GM23338 (cell line): ENCODE measurements at regions not wholly inside any gene's neighbourhood (a gene's known extent, or its start where the extent isn't known, plus 50 kb on each side); places are given as distances from the start of the nearest gene placed in this dataset.

Source experiments
- ATAC-seq: fragments of 200-7000 bp; cut with Tn5 transposase; 3 replicates; pipeline ENCODE4 v1.9.1; 2020
- DNase-seq: peaks from one replicate; pipeline ENCODE4 v3.0.0-alpha.2; 2015; ENCODE audit warnings: low spot score
- H2AFZ ChIP-seq: fragments of 200-600 bp; sonication (generic); 2 replicates; pipeline ENCODE4 v1.8.0; 2016; ENCODE audit warnings: antibody characterized with exemption, mild to moderate bottlenecking, moderate library complexity
- H3F3A ChIP-seq: fragments of 200-600 bp; sonication (generic); replicated peaks from 2 replicates; pipeline ENCODE4 v1.8.0; 2017; ENCODE audit warnings: antibody characterized with exemption, mixed run types, low read depth
- H3K27ac ChIP-seq: fragments of 200-600 bp; sonication (generic); 2 replicates; pipeline ENCODE4 v1.6.1; 2016; ENCODE audit warnings: low read depth
- H3K27me3 ChIP-seq: fragments of 200-600 bp; sonication (generic); 2 replicates; pipeline ENCODE4 v1.8.0; 2016; ENCODE audit warnings: mild to moderate bottlenecking, mixed run types, moderate library complexity; ENCODE audit not compliant: insufficient read depth
- H3K36me3 ChIP-seq: fragments of 200-600 bp; sonication (generic); 2 replicates; pipeline ENCODE4 v1.8.0; 2016; ENCODE audit warnings: mild to moderate bottlenecking; ENCODE audit not compliant: insufficient read depth
- H3K4me1 ChIP-seq: fragments of 200-600 bp; sonication (generic); 2 replicates; pipeline ENCODE4 v1.8.0; 2016; ENCODE audit warnings: mild to moderate bottlenecking, moderate library complexity; ENCODE audit not compliant: insufficient read depth
- H3K4me2 ChIP-seq: fragments of 200-600 bp; sonication (generic); 2 replicates; pipeline ENCODE4 v1.7.1; 2017; ENCODE audit warnings: mixed run types
- H3K4me3 ChIP-seq: fragments of 200-600 bp; sonication (generic); 2 replicates; pipeline ENCODE4 v1.6.1; 2016; ENCODE audit warnings: mixed run types
- H3K79me2 ChIP-seq: fragments of 200-600 bp; sonication (generic); replicated peaks from 2 replicates; pipeline ENCODE4 v1.8.0; 2017; ENCODE audit warnings: mild to moderate bottlenecking; ENCODE audit not compliant: insufficient read depth
- H3K9me2 ChIP-seq: fragments of 200-600 bp; sonication (generic); 2 replicates; pipeline ENCODE4 v1.8.0; 2017; ENCODE audit not compliant: insufficient read depth
- H4K20me1 ChIP-seq: fragments of 200-600 bp; sonication (generic); replicated peaks from 2 replicates; pipeline ENCODE4 v1.8.0; 2017; ENCODE audit warnings: mild to moderate bottlenecking; ENCODE audit not compliant: insufficient read depth
- H3K27ac Mint-ChIP-seq: 2 replicates; pipeline ENCODE4 v1.8.0; 2020; ENCODE audit warnings: inconsistent platforms, mild to moderate bottlenecking, moderate library complexity, mixed read lengths
- H3K27me3 Mint-ChIP-seq: 3 replicates; pipeline ENCODE4 v1.8.0; 2022; ENCODE audit warnings: low read depth, mild to moderate bottlenecking, moderate library complexity, mixed read lengths, inconsistent platforms; ENCODE audit not compliant: insufficient read depth, poor library complexity
- H3K36me3 Mint-ChIP-seq: 3 replicates; pipeline ENCODE4 v1.8.0; 2021; ENCODE audit warnings: low read depth, mild to moderate bottlenecking, inconsistent platforms, moderate library complexity, mixed read lengths
- H3K4me1 Mint-ChIP-seq: 3 replicates; pipeline ENCODE4 v1.8.0; 2020; ENCODE audit warnings: mild to moderate bottlenecking, inconsistent platforms, mixed read lengths
- H3K4me3 Mint-ChIP-seq: 3 replicates; pipeline ENCODE4 v1.8.0; 2021; ENCODE audit warnings: moderate library complexity, mild to moderate bottlenecking, inconsistent platforms, mixed read lengths
- H3K9me3 Mint-ChIP-seq: 3 replicates; pipeline ENCODE4 v1.8.0; 2020; ENCODE audit warnings: moderate library complexity, mild to moderate bottlenecking, inconsistent platforms, mixed read lengths
- CREB1 ChIP-seq: fragments of 250-450 bp; sonication (Bioruptor Pico); IDR thresholded peaks from 2 replicates; pipeline ENCODE4 v1.5.0; 2020; ENCODE audit warnings: low read depth, mild to moderate bottlenecking, moderate library complexity
- EZH2 ChIP-seq: fragments of 200-600 bp; sonication (generic); IDR thresholded peaks from one replicate; pipeline ENCODE4 v1.8.0; 2017; ENCODE audit warnings: antibody characterized with exemption, mild to moderate bottlenecking, low read depth; ENCODE audit not compliant: unreplicated experiment
- JUNB ChIP-seq: IDR thresholded peaks from one replicate; pipeline ENCODE4 v1.6.1; 2016; ENCODE audit warnings: antibody characterized with exemption; ENCODE audit not compliant: unreplicated experiment
- NANOG ChIP-seq: IDR thresholded peaks from 2 replicates; pipeline ENCODE4 v1.6.1; 2016; ENCODE audit warnings: antibody characterized with exemption, borderline replicate concordance
- POLR2AphosphoS5 ChIP-seq: IDR thresholded peaks from 2 replicates; pipeline ENCODE4 v1.6.1; 2016; ENCODE audit warnings: antibody characterized with exemption, low read depth
- STAT1 ChIP-seq: IDR thresholded peaks from one replicate; pipeline ENCODE4 v1.6.1; 2016; ENCODE audit warnings: antibody characterized with exemption; ENCODE audit not compliant: unreplicated experiment
- ZNF114 ChIP-seq: fragments of 250-450 bp; sonication (Bioruptor Pico); IDR thresholded peaks from 2 replicates; pipeline ENCODE4 v1.5.0; 2020; ENCODE audit warnings: mild to moderate bottlenecking, moderate library complexity
- TF ChIP-seq, protein P1 (sequence below): fragments of 250-450 bp; sonication (Bioruptor Pico); IDR thresholded peaks from 2 replicates; pipeline ENCODE4 v1.5.0; 2020; ENCODE audit warnings: mild to moderate bottlenecking, moderate library complexity
- TF ChIP-seq, protein P2 (sequence below): IDR thresholded peaks from 2 replicates; pipeline ENCODE4 v1.6.1; 2016; ENCODE audit warnings: antibody characterized with exemption

- TF ChIP-seq, protein P1, sequence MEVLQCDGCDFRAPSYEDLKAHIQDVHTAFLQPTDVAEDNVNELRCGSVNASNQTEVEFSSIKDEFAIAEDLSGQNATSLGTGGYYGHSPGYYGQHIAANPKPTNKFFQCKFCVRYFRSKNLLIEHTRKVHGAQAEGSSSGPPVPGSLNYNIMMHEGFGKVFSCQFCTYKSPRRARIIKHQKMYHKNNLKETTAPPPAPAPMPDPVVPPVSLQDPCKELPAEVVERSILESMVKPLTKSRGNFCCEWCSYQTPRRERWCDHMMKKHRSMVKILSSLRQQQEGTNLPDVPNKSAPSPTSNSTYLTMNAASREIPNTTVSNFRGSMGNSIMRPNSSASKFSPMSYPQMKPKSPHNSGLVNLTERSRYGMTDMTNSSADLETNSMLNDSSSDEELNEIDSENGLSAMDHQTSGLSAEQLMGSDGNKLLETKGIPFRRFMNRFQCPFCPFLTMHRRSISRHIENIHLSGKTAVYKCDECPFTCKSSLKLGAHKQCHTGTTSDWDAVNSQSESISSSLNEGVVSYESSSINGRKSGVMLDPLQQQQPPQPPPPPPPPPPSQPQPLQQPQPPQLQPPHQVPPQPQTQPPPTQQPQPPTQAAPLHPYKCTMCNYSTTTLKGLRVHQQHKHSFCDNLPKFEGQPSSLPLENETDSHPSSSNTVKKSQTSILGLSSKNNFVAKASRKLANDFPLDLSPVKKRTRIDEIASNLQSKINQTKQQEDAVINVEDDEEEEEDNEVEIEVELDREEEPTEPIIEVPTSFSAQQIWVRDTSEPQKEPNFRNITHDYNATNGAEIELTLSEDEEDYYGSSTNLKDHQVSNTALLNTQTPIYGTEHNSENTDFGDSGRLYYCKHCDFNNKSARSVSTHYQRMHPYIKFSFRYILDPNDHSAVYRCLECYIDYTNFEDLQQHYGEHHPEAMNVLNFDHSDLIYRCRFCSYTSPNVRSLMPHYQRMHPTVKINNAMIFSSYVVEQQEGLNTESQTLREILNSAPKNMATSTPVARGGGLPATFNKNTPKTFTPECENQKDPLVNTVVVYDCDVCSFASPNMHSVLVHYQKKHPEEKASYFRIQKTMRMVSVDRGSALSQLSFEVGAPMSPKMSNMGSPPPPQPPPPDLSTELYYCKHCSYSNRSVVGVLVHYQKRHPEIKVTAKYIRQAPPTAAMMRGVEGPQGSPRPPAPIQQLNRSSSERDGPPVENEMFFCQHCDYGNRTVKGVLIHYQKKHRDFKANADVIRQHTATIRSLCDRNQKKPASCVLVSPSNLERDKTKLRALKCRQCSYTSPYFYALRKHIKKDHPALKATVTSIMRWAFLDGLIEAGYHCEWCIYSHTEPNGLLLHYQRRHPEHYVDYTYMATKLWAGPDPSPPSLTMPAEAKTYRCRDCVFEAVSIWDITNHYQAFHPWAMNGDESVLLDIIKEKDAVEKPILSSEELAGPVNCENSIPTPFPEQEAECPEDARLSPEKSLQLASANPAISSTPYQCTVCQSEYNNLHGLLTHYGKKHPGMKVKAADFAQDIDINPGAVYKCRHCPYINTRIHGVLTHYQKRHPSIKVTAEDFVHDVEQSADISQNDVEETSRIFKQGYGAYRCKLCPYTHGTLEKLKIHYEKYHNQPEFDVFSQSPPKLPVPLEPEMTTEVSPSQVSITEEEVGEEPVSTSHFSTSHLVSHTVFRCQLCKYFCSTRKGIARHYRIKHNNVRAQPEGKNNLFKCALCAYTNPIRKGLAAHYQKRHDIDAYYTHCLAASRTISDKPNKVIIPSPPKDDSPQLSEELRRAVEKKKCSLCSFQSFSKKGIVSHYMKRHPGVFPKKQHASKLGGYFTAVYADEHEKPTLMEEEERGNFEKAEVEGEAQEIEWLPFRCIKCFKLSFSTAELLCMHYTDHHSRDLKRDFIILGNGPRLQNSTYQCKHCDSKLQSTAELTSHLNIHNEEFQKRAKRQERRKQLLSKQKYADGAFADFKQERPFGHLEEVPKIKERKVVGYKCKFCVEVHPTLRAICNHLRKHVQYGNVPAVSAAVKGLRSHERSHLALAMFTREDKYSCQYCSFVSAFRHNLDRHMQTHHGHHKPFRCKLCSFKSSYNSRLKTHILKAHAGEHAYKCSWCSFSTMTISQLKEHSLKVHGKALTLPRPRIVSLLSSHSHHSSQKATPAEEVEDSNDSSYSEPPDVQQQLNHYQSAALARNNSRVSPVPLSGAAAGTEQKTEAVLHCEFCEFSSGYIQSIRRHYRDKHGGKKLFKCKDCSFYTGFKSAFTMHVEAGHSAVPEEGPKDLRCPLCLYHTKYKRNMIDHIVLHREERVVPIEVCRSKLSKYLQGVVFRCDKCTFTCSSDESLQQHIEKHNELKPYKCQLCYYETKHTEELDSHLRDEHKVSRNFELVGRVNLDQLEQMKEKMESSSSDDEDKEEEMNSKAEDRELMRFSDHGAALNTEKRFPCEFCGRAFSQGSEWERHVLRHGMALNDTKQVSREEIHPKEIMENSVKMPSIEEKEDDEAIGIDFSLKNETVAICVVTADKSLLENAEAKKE: no peak
- TF ChIP-seq ZNF114 (CRISPR knock-in tag) (no peak), NANOG (no peak)
These were observed 171.5 kb downstream of the ALDH8A1 start (continued) for GRCh38 chr6:134778431-134778830.

DNA sequence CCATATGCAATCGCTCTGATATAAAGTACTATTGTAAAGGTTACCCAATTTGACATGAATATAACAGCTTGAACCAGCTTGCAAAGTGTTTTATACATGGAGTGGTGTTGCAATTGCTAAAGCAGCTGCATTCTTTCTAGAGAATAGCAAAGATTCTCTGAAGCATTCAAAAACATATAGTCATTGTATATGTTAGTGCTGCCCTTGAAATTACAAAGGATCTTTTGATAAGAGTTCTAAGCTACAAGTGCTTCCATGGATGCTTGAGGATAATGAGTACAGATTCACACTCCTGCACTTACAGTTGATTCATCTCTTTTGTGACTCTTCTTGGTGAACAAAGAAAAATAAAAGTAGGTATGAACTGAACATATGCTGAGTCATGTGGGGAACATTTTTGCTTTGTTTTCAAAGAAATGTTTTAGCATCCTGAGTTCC lies 175.7 kb downstream of the ALDH8A1 start:
- Mint-ChIP-seq H3K36me3 (0 out of 3 replicates have a peak, but pooled peaks cover 4% of the 10 kb centered on the region), H3K27ac (no peak overlapping the region)
- H3K36me3 ChIP-seq: no peaks in the 10 kb centered on the region

GRCh38 chr6:134772671-134773360 lies 177.1 kb downstream of the ALDH8A1 start:
- Histone ChIP-seq H4K20me1 (no peaks in the 10 kb centered on the region), H3K79me2 (no peaks in the 10 kb centered on the region), H3K9me2 (peaks cover 6% of the 10 kb centered on the region), H3K4me1 (no peaks in the 10 kb centered on the region), H3K27me3 (no peaks in the 10 kb centered on the region), H3K36me3 (no peaks in the 10 kb centered on the region), H2AFZ (no peak overlapping the region), H3F3A (no peaks in the 10 kb centered on the region), H3K27ac (no peak overlapping the region), H3K4me2 (no peak overlapping the region), H3K4me3 (no peak overlapping the region)
- Mint-ChIP-seq H3K27ac (no peak overlapping the region), H3K27me3 (peaks cover 3% of the 10 kb centered on the region), H3K9me3 (peaks cover 9% of the 10 kb centered on the region; the same call in 1 of the 3 replicates), H3K4me1 (no peaks in the 10 kb centered on the region), H3K4me3 (no peak overlapping the region), H3K36me3 (no peaks in the 10 kb centered on the region)
- no peak for ATAC-seq
- no peak for DNase-seq
- TF ChIP-seq ZNF114 (CRISPR knock-in tag): no peak
- TF ChIP-seq CREB1 (CRISPR knock-in tag): no peak
- no peak for TF ChIP-seq EZH2
- no peak for TF ChIP-seq NANOG
- TF ChIP-seq, protein P2, sequence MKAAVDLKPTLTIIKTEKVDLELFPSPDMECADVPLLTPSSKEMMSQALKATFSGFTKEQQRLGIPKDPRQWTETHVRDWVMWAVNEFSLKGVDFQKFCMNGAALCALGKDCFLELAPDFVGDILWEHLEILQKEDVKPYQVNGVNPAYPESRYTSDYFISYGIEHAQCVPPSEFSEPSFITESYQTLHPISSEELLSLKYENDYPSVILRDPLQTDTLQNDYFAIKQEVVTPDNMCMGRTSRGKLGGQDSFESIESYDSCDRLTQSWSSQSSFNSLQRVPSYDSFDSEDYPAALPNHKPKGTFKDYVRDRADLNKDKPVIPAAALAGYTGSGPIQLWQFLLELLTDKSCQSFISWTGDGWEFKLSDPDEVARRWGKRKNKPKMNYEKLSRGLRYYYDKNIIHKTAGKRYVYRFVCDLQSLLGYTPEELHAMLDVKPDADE: no peak
- TF ChIP-seq POLR2AphosphoS5: no peak
- no peak for TF ChIP-seq STAT1
- no peak for TF ChIP-seq JUNB

More for the DNA sequence above, 175.7 kb downstream of the ALDH8A1 start:
- DNase-seq: no peak
- Mint-ChIP-seq H3K9me3 (peaks cover 12% of the 10 kb centered on the region; the same call in 1 of the 3 replicates), H3K4me1 (no peaks in the 10 kb centered on the region), H3K4me3 (no peak overlapping the region), H3K27me3 (peaks cover 3% of the 10 kb centered on the region)
- no peaks in the 10 kb centered on the region for H4K20me1 ChIP-seq
- no peak overlapping the region for H3K4me3 ChIP-seq
- H3K4me2 ChIP-seq: no peak overlapping the region
- no peak for TF ChIP-seq JUNB
- ATAC-seq: no peak
- H2AFZ ChIP-seq: no peak overlapping the region
- H3K27ac ChIP-seq: no peak overlapping the region
- no peaks in the 10 kb centered on the region for H3K79me2 ChIP-seq
- no peaks in the 10 kb centered on the region for H3K4me1 ChIP-seq
- no peaks in the 10 kb centered on the region for H3F3A ChIP-seq
- peaks cover 9% of the 10 kb centered on the region for H3K9me2 ChIP-seq
- no peaks in the 10 kb centered on the region for H3K27me3 ChIP-seq
